K562 (cell line): ENCODE measurements at regions not wholly inside any gene's neighbourhood (a gene's known extent, or its start where the extent isn't known, plus 50 kb on each side); places are given as distances from the start of the nearest gene placed in this dataset.

Experiments
- ATAC-seq: fragments of 200-7000 bp; cut with Tn5 transposase; 3 replicates; pipeline ENCODE4 v1.9.1; 2020; ENCODE audit warnings: moderate library complexity
- BruUV-seq: library from RNA; stranded (reverse); fragments of 400-500 nt; replicated peaks from 2 replicates; lab custom pipeline; 2021; lab: Mats Ljungman, UMichigan
- CTCF ChIA-PET: fragments of 300-600 bp; formaldehyde crosslinking; extraction: SDS; loops from one replicate; lab custom pipeline; 2021; ENCODE audit warnings: low intra/inter-chr PET ratio; lab: Yijun Ruan, JAX
- POLR2A ChIA-PET: fragments of 300-600, 350-650 bp; sonication (Branson Sonifier 250); formaldehyde crosslinking; extraction: SDS; loops from one replicate; lab custom pipeline; 2021; ENCODE audit warnings: antibody characterized with exemption, inconsistent platforms; lab: Yijun Ruan, JAX
- DNase-seq, 4 experiments: peaks; one replicate each; pipeline versions ENCODE4 v3.0.0 to v3.0.0-alpha.2; 2011 to 2018; ENCODE audit warnings: low spot score in 3 of 4, mixed read lengths in 3 of 4; ENCODE audit errors: extremely low read depth in 1 of 4
- FAIRE-seq: peaks from 2 replicates; lab custom pipeline; 2011; peaks lifted over from hg19 to GRCh38; lab: Jason Lieb, UNC
- H2AFZ ChIP-seq: 2 replicates; pipeline ENCODE4 v1.6.0; 2011; ENCODE audit warnings: low read depth, low read length, control low read depth, inconsistent platforms
- H3K27ac ChIP-seq: fragments of 200-600 bp; 3 replicates; pipeline ENCODE4 v1.8.0; 2011; ENCODE audit warnings: low read depth, mild to moderate bottlenecking, control low read depth, inconsistent platforms, low read length, moderate library complexity, mixed read lengths; ENCODE audit errors: extremely low read depth
- H3K27me3 ChIP-seq, 2 experiments: fragments of 300-600 bp in 1 of 2; 2 replicates in 1 of 2; 3 replicates in 1 of 2; pipeline versions ENCODE4 v1.6.0 to v1.8.0; 2011; ENCODE audit warnings: inconsistent platforms in 2 of 2, low read length in 2 of 2, mild to moderate bottlenecking in 1 of 2, mixed read lengths in 1 of 2, moderate library complexity in 1 of 2; ENCODE audit not compliant: control insufficient read depth in 2 of 2, insufficient read depth in 2 of 2
- H3K36me3 ChIP-seq: fragments of 300-600 bp; 3 replicates; pipeline ENCODE4 v1.8.0; 2011; ENCODE audit warnings: mild to moderate bottlenecking, low read length, inconsistent platforms; ENCODE audit not compliant: control insufficient read depth, insufficient read depth
- H3K4me1 ChIP-seq, 2 experiments: fragments of 200-600 bp in 1 of 2; replicated peaks in 1 of 2; 2 replicates in 1 of 2; 3 replicates in 1 of 2; pipeline versions ENCODE4 v1.5.1 to v1.8.0; 2011; ENCODE audit warnings: inconsistent platforms in 2 of 2, low read length in 2 of 2, mild to moderate bottlenecking in 1 of 2, mixed read lengths in 1 of 2, moderate library complexity in 1 of 2; ENCODE audit not compliant: control insufficient read depth in 2 of 2, insufficient read depth in 2 of 2
- H3K4me2 ChIP-seq: 2 replicates; pipeline ENCODE4 v1.6.1; 2011; ENCODE audit warnings: low read length, control low read depth, inconsistent platforms, mixed read lengths; ENCODE audit not compliant: insufficient read depth
- H3K4me3 ChIP-seq: fragments of 200-600 bp; sonication (generic), shearing (Covaris generic); 2 replicates; pipeline ENCODE4 v1.5.1; 2016; ENCODE audit warnings: control low read depth, inconsistent platforms
- H3K79me2 ChIP-seq: fragments of 200-600 bp; 3 replicates; pipeline ENCODE4 v1.8.0; 2011; ENCODE audit warnings: low read length, inconsistent platforms; ENCODE audit not compliant: control insufficient read depth, insufficient read depth
- H3K9ac ChIP-seq, 2 experiments: 2 replicates each; pipeline versions ENCODE4 v1.6.0 to v1.6.1; 2011; ENCODE audit warnings: low read depth in 2 of 2, low read length in 2 of 2, control low read depth in 1 of 2, inconsistent platforms in 1 of 2, mild to moderate bottlenecking in 1 of 2, mixed read lengths in 1 of 2; ENCODE audit not compliant: insufficient read depth in 1 of 2
- H3K9me1 ChIP-seq: one replicate; pipeline ENCODE4 v1.6.0; 2011; ENCODE audit warnings: inconsistent platforms, mild to moderate bottlenecking, low read length, moderate library complexity; ENCODE audit not compliant: control insufficient read depth, insufficient read depth
- H3K9me3 ChIP-seq: replicated peaks from 2 replicates; pipeline ENCODE4 v1.5.1; 2011; ENCODE audit warnings: low read depth, low read length, inconsistent platforms; ENCODE audit not compliant: control insufficient read depth, insufficient read depth
- H4K20me1 ChIP-seq: replicated peaks from 2 replicates; pipeline ENCODE4 v1.6.1; 2011; ENCODE audit warnings: low read length, inconsistent platforms, mixed read lengths; ENCODE audit not compliant: control insufficient read depth, insufficient read depth
- CAMTA2 ChIP-seq: fragments of 250-450 bp; sonication (Bioruptor Pico); conservative IDR thresholded peaks from 2 replicates; pipeline ENCODE4 v1.5.1; 2022
- EZH2 ChIP-seq: IDR thresholded peaks from 2 replicates; pipeline ENCODE4 v1.6.1; 2012; ENCODE audit warnings: low read depth, mild to moderate bottlenecking, inconsistent platforms, low read length, borderline replicate concordance
- HDAC3 ChIP-seq: fragments of 450-650 bp; IDR thresholded peaks from 2 replicates; pipeline ENCODE4 v1.6.1; 2018; ENCODE audit warnings: borderline replicate concordance, mild to moderate bottlenecking, moderate library complexity; ENCODE audit not compliant: partially characterized antibody
- KDM5B ChIP-seq: fragments of 200-600 bp; sonication (generic); IDR thresholded peaks from 2 replicates; pipeline ENCODE4 v1.6.1; 2012; ENCODE audit warnings: low read depth, mild to moderate bottlenecking, moderate library complexity, low read length, control low read depth, inconsistent platforms; ENCODE audit not compliant: insufficient replicate concordance
- NR4A1 ChIP-seq, 2 experiments: fragments of 250-450 bp in 1 of 2; fragments of 450-650 bp in 1 of 2; sonication (Bioruptor Pico) in 1 of 2; IDR thresholded peaks; 2 replicates each; pipeline versions ENCODE4 v1.4.0 to v1.6.1; 2016 to 2020; ENCODE audit warnings: mild to moderate bottlenecking in 2 of 2, missing compliant biosample characterization in 1 of 2, missing genetic modification characterization in 1 of 2, moderate library complexity in 1 of 2
- PML ChIP-seq: IDR thresholded peaks from 2 replicates; pipeline ENCODE4 v1.6.1; 2012; ENCODE audit warnings: low read length, inconsistent platforms
- PRPF4 ChIP-seq: fragments of 200-400 bp; formaldehyde crosslinking; IDR thresholded peaks from one replicate; pipeline ENCODE4 v1.6.1; 2017; ENCODE audit warnings: low read length, low read depth, mild to moderate bottlenecking; ENCODE audit not compliant: insufficient read depth, poor library complexity, severe bottlenecking
- TRIM24 ChIP-seq, 2 experiments: fragments of 450-650 bp; IDR thresholded peaks; 2 replicates each; pipeline ENCODE4 v1.6.1; 2016
- WHSC1 ChIP-seq: IDR thresholded peaks from one replicate; pipeline ENCODE4 v1.6.1; 2012; ENCODE audit warnings: low read length, control low read depth, inconsistent platforms
- ZNF175 ChIP-seq: fragments of 200-800 bp; sonication (Bioruptor generic); IDR thresholded peaks from 2 replicates; pipeline ENCODE4 v1.6.1; 2016; ENCODE audit warnings: low read depth, mild to moderate bottlenecking, missing genetic modification characterization, missing compliant biosample characterization
- ZNF224 ChIP-seq: sonication (generic); formaldehyde crosslinking; IDR thresholded peaks from 2 replicates; pipeline ENCODE4 v1.8.0; 2022; ENCODE audit warnings: mild to moderate bottlenecking, missing genetic modification reagents
- ZNF354B ChIP-seq: fragments of 250-450 bp; sonication (Bioruptor Pico); IDR thresholded peaks from 2 replicates; pipeline ENCODE4 v1.4.0; 2020
- ZNF551 ChIP-seq: fragments of 250-450 bp; sonication (Bioruptor Pico); IDR thresholded peaks from 2 replicates; pipeline ENCODE4 v1.5.0; 2021; ENCODE audit warnings: mild to moderate bottlenecking, moderate library complexity
- ZNF655 ChIP-seq: fragments of 250-450 bp; sonication (Bioruptor Pico); IDR thresholded peaks from 2 replicates; pipeline ENCODE4 v1.5.0; 2021
- WGBS: fragments of 100-300 bp; shearing (Covaris generic); methylation state at CpG from one replicate; pipeline ENCODE4 v1.1.6; 2016; ENCODE audit warnings: low coverage, mixed read lengths; ENCODE audit not compliant: insufficient coverage; ENCODE audit errors: missing lambda C conversion rate; 5-methylcytosine and 5-hydroxymethylcytosine counted together
- in situ Hi-C: fragments of 300-500 bp; cut with MboI; formaldehyde crosslinking; loops from 4 replicates; pipeline ENCODE4 v1.15.0; 2018; ENCODE audit warnings: inconsistent platforms, mixed read lengths
- intact Hi-C: fragments of 100-400 bp; cut with micrococcal nuclease; formaldehyde crosslinking; loops from 2 replicates; pipeline ENCODE4 v1.14.2; 2022

- DNase-seq, result no peak
- Histone ChIP-seq H3K9me1 (no peaks in the 10 kb centered on the region), H3K4me1 (0 out of 5 replicates have a peak, but pooled peaks cover 0 to 3% of the 10 kb centered on the region in 2 experiments), H3K79me2 (no peaks in the 10 kb centered on the region), H3K36me3 (no peaks in the 10 kb centered on the region), H3K4me3 (no peak overlapping the region), H2AFZ (no peak overlapping the region), H4K20me1 (0 out of 2 replicates have a peak, but pooled peaks cover 4% of the 10 kb centered on the region), H3K27ac (no peak overlapping the region), H3K4me2 (no peak overlapping the region), H3K27me3 (peaks cover 13 to 25% of the 10 kb centered on the region in 2 experiments), H3K9ac (no peak overlapping the region), H3K9me3 (no peaks in the 10 kb centered on the region)
- WGBS, result 2% methylated on average over 5 of the region's 5 CpGs
- no peak for FAIRE-seq
- ATAC-seq, result no peak
- in situ Hi-C loops (no loop called here), intact Hi-C loops (no loop called here)
- ChIA-PET POLR2A (no interaction called here), CTCF (no interaction called here)
- no TSS peak for BruUV-seq
- no peak for TF ChIP-seq TRIM24 (IDR thresholded peaks at IDR 0.05)
- no peak for TF ChIP-seq PML
- TF ChIP-seq WHSC1, result no peak
- no peak for TF ChIP-seq KDM5B
- TF ChIP-seq NR4A1 (CRISPR knock-in tag; IDR thresholded peaks at IDR 0.05), result no peak
- TF ChIP-seq NR4A1 (tag; IDR thresholded peaks at IDR 0.05), result no peak
- TF ChIP-seq ZNF175 (CRISPR knock-in tag), result no peak
- TF ChIP-seq PRPF4, result no peak
- TF ChIP-seq ZNF224, result no peak
- TF ChIP-seq ZNF551 (CRISPR knock-in tag), result no peak
- TF ChIP-seq CAMTA2, result no peak
- TF ChIP-seq HDAC3, result no peak
- TF ChIP-seq ZNF655 (CRISPR knock-in tag), result no peak
- TF ChIP-seq ZNF354B (CRISPR knock-in tag), result no peak
- no peak for TF ChIP-seq EZH2
These were observed 133.1 kb downstream of the CDH26 start for GRCh38 chr20:60091305-60091704.
